Uterus (tissue), 3 donors: ENCODE measurements at regions not wholly inside any gene's neighbourhood (a gene's known extent, or its start where the extent isn't known, plus 50 kb on each side); places are given as distances from the start of the nearest gene placed in this dataset.

Experiments
- DNase-seq, 2 donors: peaks; one replicate each; pipeline ENCODE4 v3.0.0-alpha.2; 2019 to 2020
- H3K27ac ChIP-seq, 2 donors: fragments of 200-600 bp; sonication (generic); 1 replicate in 1 of 2; 2 replicates in 1 of 2; pipeline ENCODE4 v1.5.1; 2016 to 2018
- H3K27me3 ChIP-seq, 2 donors: fragments of 200-600 bp; sonication (generic); one replicate each; pipeline ENCODE4 v1.5.1; 2018 to 2019; ENCODE audit warnings: control low read depth in 1 of 2
- H3K36me3 ChIP-seq, 2 donors: fragments of 200-600 bp; sonication (generic); one replicate each; pipeline ENCODE4 v1.5.1; 2019; ENCODE audit warnings: control low read depth in 1 of 2
- H3K4me1 ChIP-seq, 2 donors: fragments of 200-600 bp; sonication (generic); one replicate each; pipeline ENCODE4 v1.5.1; 2018 to 2019; ENCODE audit warnings: control low read depth in 1 of 2
- H3K4me3 ChIP-seq, 2 donors: fragments of 200-600 bp; sonication (generic); 1 replicate in 1 of 2; 2 replicates in 1 of 2; pipeline ENCODE4 v1.5.1; 2018 to 2019; ENCODE audit warnings: mild to moderate bottlenecking in 1 of 2
- H3K9me3 ChIP-seq, 2 donors: fragments of 200-600 bp; sonication (generic); one replicate each; pipeline ENCODE4 v1.5.1; 2019; ENCODE audit warnings: control low read depth in 1 of 2
- CTCF ChIP-seq, 4 experiments: fragments of 200-600 bp in 2 of 4; fragments of 450-650 bp in 2 of 4; sonication (generic) in 2 of 4; IDR thresholded peaks; one replicate each; pipeline ENCODE4 v1.5.1; 2016 to 2019; ENCODE audit warnings: antibody characterized with exemption in 4 of 4, mild to moderate bottlenecking in 2 of 4, moderate library complexity in 1 of 4
- POLR2A ChIP-seq, 2 donors: fragments of 450-650 bp; IDR thresholded peaks; one replicate each; pipeline ENCODE4 v1.6.1; 2016; ENCODE audit warnings: antibody characterized with exemption in 2 of 2, mild to moderate bottlenecking in 1 of 2, moderate library complexity in 1 of 2
- intact Hi-C: fragments of 100-400 bp; cut with DNase I; formaldehyde crosslinking; loops from one replicate; pipeline ENCODE4 v1.15.1; 2023; ENCODE audit warnings: low total_unique reads
- donor health status: DM: yes; HTN: yes; CAD: no.

DNA sequence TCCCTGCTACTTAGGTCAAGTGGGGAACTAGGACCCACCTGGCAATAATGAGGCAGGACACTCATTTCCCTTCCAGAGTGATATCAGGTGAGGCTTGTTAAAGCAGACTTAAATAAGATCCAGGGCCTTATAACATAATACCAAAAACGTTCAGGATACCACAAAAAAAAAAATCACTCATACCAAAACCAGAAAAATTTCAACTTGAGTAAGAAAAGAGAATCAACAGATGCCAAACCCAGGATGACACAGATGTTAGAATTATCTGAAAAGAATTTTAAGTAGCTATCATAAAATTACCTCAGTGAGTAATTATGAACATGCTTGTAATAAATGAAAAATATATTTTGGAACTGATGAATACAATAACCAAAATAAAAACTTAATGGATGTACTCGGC, 255.6 kb upstream of the OSR1 start:
- H3K9me3 ChIP-seq: peaks cover 0 to 3% of the 10 kb centered on the region in 2 donors
- H3K27ac ChIP-seq: no peak overlapping the region
- TF ChIP-seq CTCF (IDR thresholded peaks at IDR 0.05): no peak
- no peak for TF ChIP-seq POLR2A (IDR thresholded peaks at IDR 0.05)
- DNase-seq: no peak
- no peaks in the 10 kb centered on the region for H3K36me3 ChIP-seq
- H3K4me1 ChIP-seq: no peaks in the 10 kb centered on the region
- H3K4me3 ChIP-seq: no peak overlapping the region
- intact Hi-C loops: no loop called here
- no peaks in the 10 kb centered on the region for H3K27me3 ChIP-seq

- Histone ChIP-seq H3K36me3 (no peaks in the 10 kb centered on the region), H3K27me3 (no peaks in the 10 kb centered on the region), H3K4me1 (no peaks in the 10 kb centered on the region), H3K9me3 (no peaks in the 10 kb centered on the region), H3K4me3 (no peak overlapping the region), H3K27ac (no peak overlapping the region)
- intact Hi-C loops: no loop called here
- no peak for TF ChIP-seq POLR2A (IDR thresholded peaks at IDR 0.05)
- TF ChIP-seq CTCF (IDR thresholded peaks at IDR 0.05): no peak
- DNase-seq: no peak
These were observed 253.3 kb upstream of the OSR1 start for GRCh38 chr2:19611491-19612332.

GRCh38 chr2:19609266-19609665, 250.8 kb upstream of the OSR1 start:
- Histone ChIP-seq H3K36me3 (no peaks in the 10 kb centered on the region), H3K4me1 (no peaks in the 10 kb centered on the region), H3K27ac (no peak overlapping the region), H3K27me3 (no peaks in the 10 kb centered on the region), H3K9me3 (no peaks in the 10 kb centered on the region), H3K4me3 (no peak overlapping the region)
- DNase-seq: no peak
- no peak for TF ChIP-seq POLR2A (IDR thresholded peaks at IDR 0.05)
- no peak for TF ChIP-seq CTCF (IDR thresholded peaks at IDR 0.05)
- intact Hi-C loops: no loop called here

- no peak for DNase-seq
- no peaks in the 10 kb centered on the region for H3K36me3 ChIP-seq
- no peak overlapping the region for H3K27ac ChIP-seq
- no peak overlapping the region for H3K4me3 ChIP-seq
- H3K9me3 ChIP-seq: no peaks in the 10 kb centered on the region
- intact Hi-C loops: no loop called here
- no peaks in the 10 kb centered on the region for H3K27me3 ChIP-seq
- H3K4me1 ChIP-seq: no peaks in the 10 kb centered on the region
- no peak for TF ChIP-seq CTCF (IDR thresholded peaks at IDR 0.05)
- no peak for TF ChIP-seq POLR2A (IDR thresholded peaks at IDR 0.05)
These were observed 249.7 kb upstream of the OSR1 start for GRCh38 chr2:19607931-19608771.

DNA sequence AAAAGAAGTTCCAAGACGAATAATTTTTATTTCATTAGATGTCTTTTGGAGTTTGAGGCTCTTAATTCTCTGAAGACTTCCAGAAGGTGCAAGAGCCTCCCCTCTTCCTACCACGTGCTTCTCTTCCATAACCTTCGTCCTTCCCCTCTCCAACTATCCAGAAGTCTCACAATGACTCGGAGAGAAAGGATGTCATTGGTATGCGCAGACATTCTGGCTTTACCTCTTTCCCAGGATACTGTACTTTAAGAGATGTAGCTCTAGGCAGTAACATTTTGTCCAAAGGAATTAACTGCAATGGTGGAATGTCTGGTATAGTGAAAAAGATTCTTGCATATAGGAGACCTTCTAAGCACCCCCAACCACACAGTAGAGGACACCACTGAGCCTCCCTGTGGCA, 249.0 kb upstream of the OSR1 start:
- DNase-seq: no peak
- intact Hi-C loops: no loop called here
- no peak overlapping the region for H3K27ac ChIP-seq

More for the DNA sequence above, 249.0 kb upstream of the OSR1 start:
- Histone ChIP-seq H3K4me1 (no peaks in the 10 kb centered on the region), H3K4me3 (no peak overlapping the region), H3K36me3 (no peaks in the 10 kb centered on the region), H3K27me3 (no peaks in the 10 kb centered on the region), H3K9me3 (no peaks in the 10 kb centered on the region)
- TF ChIP-seq CTCF (IDR thresholded peaks at IDR 0.05) (no peak), POLR2A (IDR thresholded peaks at IDR 0.05) (no peak)
